ENCODE measurements at regions not wholly inside any gene's neighbourhood (a gene's known extent, or its start where the extent isn't known, plus 50 kb on each side); places are given as distances from the start of the nearest gene placed in this dataset.

DNA sequence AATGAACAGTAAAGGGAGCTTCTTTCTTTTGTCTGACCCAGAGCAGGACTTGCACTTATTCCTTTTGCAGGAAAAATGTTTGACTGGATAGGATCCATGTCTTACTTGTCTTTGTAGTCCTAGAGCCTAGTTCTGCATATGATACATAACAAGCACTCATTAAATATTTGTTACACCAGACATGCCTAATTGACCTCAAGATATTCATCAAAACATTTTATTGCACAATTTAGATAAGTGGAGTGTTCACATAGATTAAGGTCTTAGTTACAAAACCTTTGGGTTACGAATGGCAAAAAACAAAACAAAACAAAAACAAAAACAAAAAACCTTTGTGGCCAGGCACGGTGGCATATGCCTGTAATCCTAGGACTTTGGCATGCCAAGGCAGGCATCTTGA is 735.8 kb upstream of the NRSN1 start:
- Histone ChIP-seq H3K4ac (ENCODE audit: low read depth, low read length) (no peak overlapping the region), H3K79me1 (ENCODE audit: insufficient read depth, low read depth, low read length, poor library complexity, severe bottlenecking) (no peaks in the 10 kb centered on the region), H2BK120ac (ENCODE audit: low read depth, low read length, poor library complexity, severe bottlenecking) (no peak overlapping the region), H2AK5ac (ENCODE audit: insufficient read length, low read length) (no peak overlapping the region), H3K56ac (ENCODE audit: insufficient read length, low read depth, low read length) (no peak overlapping the region), H3K27ac (ENCODE audit: insufficient read length, low read depth, low read length) (no peak overlapping the region), H2BK5ac (ENCODE audit: insufficient read length, low read length) (no peak overlapping the region), H3K14ac (ENCODE audit: insufficient read depth, low read length) (no peak overlapping the region), H3K4me1 (ENCODE audit: insufficient read depth, low read length) (no peaks in the 10 kb centered on the region), H2BK12ac (ENCODE audit: insufficient read length, low read depth, low read length) (no peak overlapping the region), H2BK20ac (ENCODE audit: low read depth, low read length, poor library complexity, severe bottlenecking) (no peak overlapping the region), H4K8ac (replicated peaks; ENCODE audit: insufficient read length, low read depth, low read length) (no peak overlapping the region), H3K9me3 (ENCODE audit: control insufficient read depth, low read depth, low read length) (no peaks in the 10 kb centered on the region), H3K4me2 (ENCODE audit: insufficient read depth, insufficient read length, low read length) (no peak overlapping the region), H3K27me3 (ENCODE audit: insufficient read depth, low read length) (no peaks in the 10 kb centered on the region), H3K9ac (ENCODE audit: extremely low read depth, insufficient read length, low read length) (no peak overlapping the region), H2BK15ac (ENCODE audit: low read depth, low read length) (no peak overlapping the region), H4K5ac (ENCODE audit: insufficient read length, low read depth, low read length) (no peak overlapping the region), H3K79me2 (ENCODE audit: insufficient read depth, low read length) (no peaks in the 10 kb centered on the region), H3K23ac (ENCODE audit: insufficient read length, low read depth, low read length) (no peak overlapping the region), H4K20me1 (ENCODE audit: control insufficient read depth, insufficient read depth, insufficient read length) (no peaks in the 10 kb centered on the region), H3T11ph (ENCODE audit: low read length) (no peak overlapping the region), H3K18ac (ENCODE audit: insufficient read length, low read depth, low read length) (no peak overlapping the region), H4K91ac (ENCODE audit: insufficient read length, low read depth, low read length) (no peak overlapping the region), H3K23me2 (ENCODE audit: insufficient read length, low read depth, low read length, poor library complexity, severe bottlenecking) (no peaks in the 10 kb centered on the region), H2AFZ (ENCODE audit: low read length) (no peak overlapping the region)
- Mint-ChIP-seq H3K9me3 (no peaks in the 10 kb centered on the region), H3K4me3 (no peak overlapping the region), H3K4me1 (0 out of 4 replicates have a peak, but pooled peaks cover 0 to 2% of the 10 kb centered on the region in 2 experiments), H3K36me3 (ENCODE audit: insufficient read depth in 1 of 3, low read depth in 3 of 3) (0 out of 7 replicates have a peak, but pooled peaks cover 0 to 2% (median 0%) of the 10 kb centered on the region in 3 experiments), H3K27ac (no peak overlapping the region), H3K27me3 (ENCODE audit: low read depth) (no peaks in the 10 kb centered on the region)
- no CpG with 5 or more reads among the region's 2 CpGs for WGBS (ENCODE audit: extremely low coverage, insufficient read length, low lambda C conversion rate)
- TF ChIP-seq, protein P1, sequence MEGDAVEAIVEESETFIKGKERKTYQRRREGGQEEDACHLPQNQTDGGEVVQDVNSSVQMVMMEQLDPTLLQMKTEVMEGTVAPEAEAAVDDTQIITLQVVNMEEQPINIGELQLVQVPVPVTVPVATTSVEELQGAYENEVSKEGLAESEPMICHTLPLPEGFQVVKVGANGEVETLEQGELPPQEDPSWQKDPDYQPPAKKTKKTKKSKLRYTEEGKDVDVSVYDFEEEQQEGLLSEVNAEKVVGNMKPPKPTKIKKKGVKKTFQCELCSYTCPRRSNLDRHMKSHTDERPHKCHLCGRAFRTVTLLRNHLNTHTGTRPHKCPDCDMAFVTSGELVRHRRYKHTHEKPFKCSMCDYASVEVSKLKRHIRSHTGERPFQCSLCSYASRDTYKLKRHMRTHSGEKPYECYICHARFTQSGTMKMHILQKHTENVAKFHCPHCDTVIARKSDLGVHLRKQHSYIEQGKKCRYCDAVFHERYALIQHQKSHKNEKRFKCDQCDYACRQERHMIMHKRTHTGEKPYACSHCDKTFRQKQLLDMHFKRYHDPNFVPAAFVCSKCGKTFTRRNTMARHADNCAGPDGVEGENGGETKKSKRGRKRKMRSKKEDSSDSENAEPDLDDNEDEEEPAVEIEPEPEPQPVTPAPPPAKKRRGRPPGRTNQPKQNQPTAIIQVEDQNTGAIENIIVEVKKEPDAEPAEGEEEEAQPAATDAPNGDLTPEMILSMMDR (conservative IDR thresholded peaks at IDR 0.05): no peak
- no peak for DNase-seq
